ENCODE measurements at regions not wholly inside any gene's neighbourhood (a gene's known extent, or its start where the extent isn't known, plus 50 kb on each side); places are given as distances from the start of the nearest gene placed in this dataset.

DNA sequence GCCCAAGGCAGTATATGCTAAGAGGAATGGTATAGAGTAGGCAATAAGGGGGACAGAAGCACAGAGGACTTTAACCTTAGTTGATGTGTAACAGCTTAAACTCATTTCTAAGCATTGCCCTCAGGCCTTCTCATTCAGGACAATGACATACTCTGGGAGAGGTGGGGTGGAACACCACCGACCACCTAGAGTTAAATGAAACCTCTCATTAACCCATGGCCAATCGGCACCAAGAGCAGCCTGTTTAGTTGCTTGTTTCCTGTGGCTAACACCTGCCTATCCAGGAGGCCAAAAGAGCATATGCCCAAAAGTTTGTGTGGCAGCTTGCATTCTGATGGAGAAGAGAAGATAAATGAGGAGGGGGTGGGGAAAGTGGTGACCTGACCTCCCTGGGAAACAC, 50.0 kb downstream of the PABIR2 start:
- TF ChIP-seq, protein P1, sequence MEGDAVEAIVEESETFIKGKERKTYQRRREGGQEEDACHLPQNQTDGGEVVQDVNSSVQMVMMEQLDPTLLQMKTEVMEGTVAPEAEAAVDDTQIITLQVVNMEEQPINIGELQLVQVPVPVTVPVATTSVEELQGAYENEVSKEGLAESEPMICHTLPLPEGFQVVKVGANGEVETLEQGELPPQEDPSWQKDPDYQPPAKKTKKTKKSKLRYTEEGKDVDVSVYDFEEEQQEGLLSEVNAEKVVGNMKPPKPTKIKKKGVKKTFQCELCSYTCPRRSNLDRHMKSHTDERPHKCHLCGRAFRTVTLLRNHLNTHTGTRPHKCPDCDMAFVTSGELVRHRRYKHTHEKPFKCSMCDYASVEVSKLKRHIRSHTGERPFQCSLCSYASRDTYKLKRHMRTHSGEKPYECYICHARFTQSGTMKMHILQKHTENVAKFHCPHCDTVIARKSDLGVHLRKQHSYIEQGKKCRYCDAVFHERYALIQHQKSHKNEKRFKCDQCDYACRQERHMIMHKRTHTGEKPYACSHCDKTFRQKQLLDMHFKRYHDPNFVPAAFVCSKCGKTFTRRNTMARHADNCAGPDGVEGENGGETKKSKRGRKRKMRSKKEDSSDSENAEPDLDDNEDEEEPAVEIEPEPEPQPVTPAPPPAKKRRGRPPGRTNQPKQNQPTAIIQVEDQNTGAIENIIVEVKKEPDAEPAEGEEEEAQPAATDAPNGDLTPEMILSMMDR (IDR thresholded peaks at IDR 0.05), result no peak
- no peak for TF ChIP-seq POLR2A (IDR thresholded peaks at IDR 0.05)

All from right lobe of liver (tissue), 4 donors.